HT1080 (cell line): ENCODE measurements at regions not wholly inside any gene's neighbourhood (a gene's known extent, or its start where the extent isn't known, plus 50 kb on each side); places are given as distances from the start of the nearest gene placed in this dataset.

Experiments
- DNase-seq: peaks from one replicate; pipeline ENCODE4 v3.0.0-alpha.2; 2015; ENCODE audit warnings: low read depth

DNA sequence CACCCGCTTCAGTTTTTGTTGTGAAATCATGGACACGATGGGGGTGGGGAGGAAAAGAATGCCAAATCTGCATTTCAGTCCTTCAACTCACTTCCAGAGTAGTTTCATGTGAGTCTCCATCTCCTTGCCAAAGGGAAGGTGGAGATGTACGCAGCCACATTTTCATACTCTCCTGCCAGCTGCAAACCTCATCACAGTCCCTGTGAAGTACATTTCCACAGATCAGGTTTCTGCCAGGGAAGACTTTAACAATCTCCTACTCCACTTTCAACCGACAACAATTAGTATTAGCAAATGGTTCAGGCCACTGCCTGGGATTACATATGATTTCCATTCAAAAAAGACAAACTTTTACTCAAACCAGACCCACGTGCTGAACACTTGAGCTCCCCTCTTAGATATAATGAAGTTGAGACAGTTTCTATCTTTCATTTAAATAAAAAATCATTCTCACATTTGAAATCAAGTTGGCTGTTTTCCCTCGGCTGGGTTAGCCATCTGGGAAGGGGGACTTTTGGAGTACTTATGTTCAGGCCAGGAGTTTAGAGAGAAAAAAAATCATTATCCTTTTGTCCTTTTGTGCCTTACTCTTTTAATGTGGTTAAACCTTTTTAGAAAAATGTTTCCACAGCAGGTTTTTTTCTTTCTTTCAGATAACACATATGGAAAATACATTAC, 51.0 kb upstream of the CEP162 start:
- DNase-seq, result no peak
